Naive B cell (primary cell): ENCODE measurements at regions not wholly inside any gene's neighbourhood (a gene's known extent, or its start where the extent isn't known, plus 50 kb on each side); places are given as distances from the start of the nearest gene placed in this dataset.
A peak's percentile ranks its signal among the peaks of the same experiment; 100 is the strongest.
"Not testable (repeated sequence)": the region's sequence is repeated elsewhere in the genome, so short reads cannot be mapped to it uniquely, and the experiment has no call there.

ENCODE experiments used
- ATAC-seq, 2 donors: fragments of 150-1000 bp; cut with Tn5 transposase; 2 replicates each; pipeline ENCODE4 v1.10.0; 2021; ENCODE audit warnings: low read depth in 2 of 2, mild to moderate bottlenecking in 2 of 2, moderate library complexity in 2 of 2
- DNase-seq: peaks from one replicate; pipeline ENCODE4 v3.0.0; 2022
- H3K27ac Mint-ChIP-seq, 6 donors: one replicate each; pipeline ENCODE4 v1.8.0; 2020 to 2022; ENCODE audit warnings: mild to moderate bottlenecking in 6 of 6, mixed read lengths in 6 of 6, moderate library complexity in 5 of 6, inconsistent platforms in 2 of 6
- H3K27me3 Mint-ChIP-seq, 3 donors: one replicate each; pipeline ENCODE4 v1.8.0; 2021 to 2022; ENCODE audit warnings: mixed read lengths in 3 of 3, mild to moderate bottlenecking in 1 of 3
- H3K36me3 Mint-ChIP-seq, 2 donors: one replicate each; pipeline ENCODE4 v1.8.0; 2020 to 2022; ENCODE audit warnings: mixed read lengths in 2 of 2, inconsistent platforms in 1 of 2, mild to moderate bottlenecking in 1 of 2
- H3K4me1 Mint-ChIP-seq, 3 donors: one replicate each; pipeline ENCODE4 v1.8.0; 2020 to 2022; ENCODE audit warnings: mixed read lengths in 3 of 3, inconsistent platforms in 1 of 3, mild to moderate bottlenecking in 1 of 3, moderate library complexity in 1 of 3
- H3K4me3 Mint-ChIP-seq, 8 donors: one replicate each; pipeline ENCODE4 v1.8.0; 2020 to 2022; ENCODE audit warnings: mild to moderate bottlenecking in 8 of 8, mixed read lengths in 8 of 8, moderate library complexity in 8 of 8, inconsistent platforms in 2 of 8
- H3K9me3 Mint-ChIP-seq, 7 donors: one replicate each; pipeline ENCODE4 v1.8.0; 2020 to 2022; ENCODE audit warnings: mixed read lengths in 7 of 7, mild to moderate bottlenecking in 5 of 7, inconsistent platforms in 2 of 7, moderate library complexity in 1 of 7

DNA sequence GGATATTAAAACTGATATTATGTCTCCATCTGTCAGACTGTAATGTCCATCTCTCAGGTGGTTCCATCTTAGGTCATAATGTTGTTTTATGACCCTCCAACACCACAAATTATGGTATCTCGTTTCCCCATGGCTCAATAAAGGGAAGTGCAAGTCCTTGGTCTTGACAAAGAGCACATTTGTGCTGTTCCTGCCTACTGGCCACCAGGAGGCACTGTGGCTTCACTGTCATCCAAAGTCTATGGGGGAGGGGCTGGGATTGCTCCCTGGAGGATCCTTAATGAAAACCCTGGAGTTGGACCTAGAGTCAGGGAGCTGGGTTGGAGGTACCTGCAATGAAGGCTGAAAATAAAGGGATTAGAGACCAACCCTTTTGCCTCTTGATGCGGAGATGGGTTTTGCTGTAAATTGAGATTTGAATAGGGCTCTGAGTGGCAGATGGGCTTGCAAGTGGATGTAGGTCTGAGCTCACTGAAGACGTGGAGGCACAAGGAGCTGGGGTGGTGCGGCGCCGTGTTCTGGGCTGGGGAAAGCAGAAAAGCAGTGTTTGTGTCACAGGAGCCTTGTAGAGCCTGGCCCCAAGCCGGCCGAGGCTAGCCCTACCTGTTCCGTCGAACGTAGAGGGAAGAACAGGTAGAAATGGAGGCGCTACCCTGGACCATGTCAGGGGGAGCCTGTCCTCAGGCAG, 180.5 kb upstream of the PRSS58 start:
- peak in 1 of 2 donors; percentile 44 for ATAC-seq
- Mint-ChIP-seq H3K4me3 (no peak overlapping the region), H3K4me1 (peaks cover 0 to 25% (median 23%) of the 10 kb centered on the region in 3 donors), H3K9me3 (peaks cover 6 to 13% (median 10%) of the 10 kb centered on the region in 7 donors), H3K36me3 (peaks cover 0 to 11% of the 10 kb centered on the region in 2 donors), H3K27ac (no peak overlapping the region), H3K27me3 (peaks cover 0 to 6% (median 5%) of the 10 kb centered on the region in 3 donors)
- DNase-seq, result no peak

DNA sequence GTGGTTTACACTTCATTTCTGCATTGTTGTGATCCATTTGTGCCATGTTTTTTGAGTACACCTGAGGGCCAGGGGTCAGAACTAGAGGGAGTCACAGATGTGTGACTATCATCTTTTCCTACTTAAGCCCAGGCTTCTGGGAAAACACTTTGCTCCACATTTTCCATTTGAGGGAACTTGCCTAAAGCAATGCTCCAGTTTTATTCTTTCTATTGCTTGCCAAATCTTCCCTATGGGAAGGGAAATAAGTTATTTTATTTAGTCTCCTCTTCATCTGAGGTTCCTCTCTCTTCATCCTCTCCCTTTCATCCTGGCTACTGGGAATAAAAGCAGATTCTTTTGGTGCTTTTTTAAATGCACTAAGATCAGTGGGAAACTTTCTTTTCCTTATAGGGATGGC, 179.9 kb upstream of the PRSS58 start:
- H3K27me3 Mint-ChIP-seq, result peaks cover 0 to 6% (median 3%) of the 10 kb centered on the region in 3 donors
- ATAC-seq (no peak), DNase-seq (no peak)
- no peak overlapping the region for H3K27ac Mint-ChIP-seq
- H3K4me1 Mint-ChIP-seq, result peaks cover 0 to 25% (median 23%) of the 10 kb centered on the region in 3 donors
- H3K36me3 Mint-ChIP-seq, result peaks cover 0 to 11% of the 10 kb centered on the region in 2 donors
- H3K4me3 Mint-ChIP-seq, result no peak overlapping the region
- peaks cover 6 to 13% (median 10%) of the 10 kb centered on the region in 7 donors for H3K9me3 Mint-ChIP-seq

DNA sequence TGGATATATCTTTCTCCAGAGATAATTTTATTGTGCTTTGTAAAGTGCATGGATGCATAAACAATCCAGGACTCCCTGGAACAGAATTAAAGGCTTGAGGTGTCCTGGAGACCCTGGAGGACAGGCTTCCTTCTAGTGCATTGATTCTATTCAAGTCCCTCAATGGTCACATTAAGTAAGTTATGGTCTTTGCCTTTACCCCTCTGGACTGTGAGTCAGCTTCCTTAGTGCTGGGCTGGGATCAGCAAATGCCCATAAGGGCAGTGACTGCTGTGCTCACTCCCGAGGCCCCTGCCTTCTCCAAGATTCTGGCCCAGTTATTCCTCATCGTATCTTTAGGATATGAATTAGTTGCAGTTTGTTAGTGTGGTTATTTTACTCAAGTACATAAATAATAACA, 178.7 kb upstream of the PRSS58 start:
- H3K4me1 Mint-ChIP-seq, result peaks cover 0 to 25% (median 21%) of the 10 kb centered on the region in 3 donors
- no peak overlapping the region for H3K4me3 Mint-ChIP-seq
- peaks cover 0 to 11% (median 0%) of the 10 kb centered on the region in 3 donors for H3K27me3 Mint-ChIP-seq
- DNase-seq (no peak), ATAC-seq (no peak)
- peaks cover 6 to 13% (median 10%) of the 10 kb centered on the region in 7 donors for H3K9me3 Mint-ChIP-seq
- peaks cover 0 to 11% of the 10 kb centered on the region in 2 donors for H3K36me3 Mint-ChIP-seq
- no peak overlapping the region for H3K27ac Mint-ChIP-seq

DNA sequence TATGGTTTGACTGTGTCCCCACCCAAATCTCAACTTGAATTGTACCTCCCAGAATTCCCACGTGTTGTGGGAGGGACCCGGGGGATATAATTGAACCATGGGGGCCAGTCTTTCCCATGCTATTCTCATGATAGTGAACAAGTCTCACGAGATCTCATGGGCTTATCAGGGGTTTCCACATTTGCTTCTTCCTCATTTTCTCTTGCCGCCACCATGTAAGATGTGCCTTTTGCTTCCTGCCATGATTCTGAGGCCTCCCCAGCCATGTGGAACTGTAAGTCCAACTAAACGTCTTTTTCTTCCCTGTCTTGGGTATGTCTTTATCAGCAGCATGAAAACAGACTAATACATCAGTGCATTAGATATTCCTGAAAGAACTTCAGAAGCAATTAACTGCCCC, 177.7 kb upstream of the PRSS58 start:
- peaks cover 0 to 11% (median 0%) of the 10 kb centered on the region in 3 donors for H3K27me3 Mint-ChIP-seq
- peak overlapping the region in 1 of 6 donors; percentile 13 for H3K27ac Mint-ChIP-seq
- peak overlapping the region in 1 of 8 donors; percentile 14 for H3K4me3 Mint-ChIP-seq
- H3K36me3 Mint-ChIP-seq, result peaks cover 0 to 11% of the 10 kb centered on the region in 2 donors
- peaks cover 6 to 13% (median 10%) of the 10 kb centered on the region in 7 donors for H3K9me3 Mint-ChIP-seq
- ATAC-seq, DNase-seq: not testable (repeated sequence)
- H3K4me1 Mint-ChIP-seq, result peaks cover 0 to 18% (median 11%) of the 10 kb centered on the region in 3 donors

DNA sequence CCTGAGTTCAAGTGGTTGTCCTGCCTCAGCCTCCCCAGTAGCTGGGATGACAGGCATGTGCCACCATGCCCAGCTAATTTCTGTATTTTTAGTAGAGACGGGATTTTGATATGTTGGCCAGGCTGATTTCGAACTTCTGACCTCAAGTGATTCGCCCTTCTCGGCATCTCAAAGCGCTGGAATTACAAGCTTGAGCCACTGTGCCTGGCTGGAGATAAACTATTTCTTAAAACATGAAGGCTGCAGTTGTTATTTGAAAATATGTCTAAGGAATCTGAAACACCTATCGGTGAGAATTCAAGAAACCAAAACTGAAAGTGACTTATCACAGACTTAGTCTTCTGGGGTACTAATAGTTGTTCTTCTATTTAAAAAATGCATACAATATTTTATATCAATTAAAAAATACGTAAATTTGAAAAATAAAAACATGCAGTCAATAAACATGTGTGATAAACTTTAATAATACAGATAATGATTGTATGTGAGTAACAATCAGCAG, 176.9 kb upstream of the PRSS58 start:
- ATAC-seq (no peak), DNase-seq (no peak)
- Mint-ChIP-seq H3K36me3 (peaks cover 0 to 11% of the 10 kb centered on the region in 2 donors), H3K9me3 (peaks cover 6 to 13% (median 10%) of the 10 kb centered on the region in 7 donors), H3K27me3 (peaks cover 0 to 11% (median 0%) of the 10 kb centered on the region in 3 donors), H3K4me1 (peaks cover 0 to 18% (median 6%) of the 10 kb centered on the region in 3 donors), H3K4me3 (peak overlapping the region; percentile 32 to 81 (median 60)), H3K27ac (peak overlapping the region in 2 of 6 donors; percentile 53 to 64)

DNA sequence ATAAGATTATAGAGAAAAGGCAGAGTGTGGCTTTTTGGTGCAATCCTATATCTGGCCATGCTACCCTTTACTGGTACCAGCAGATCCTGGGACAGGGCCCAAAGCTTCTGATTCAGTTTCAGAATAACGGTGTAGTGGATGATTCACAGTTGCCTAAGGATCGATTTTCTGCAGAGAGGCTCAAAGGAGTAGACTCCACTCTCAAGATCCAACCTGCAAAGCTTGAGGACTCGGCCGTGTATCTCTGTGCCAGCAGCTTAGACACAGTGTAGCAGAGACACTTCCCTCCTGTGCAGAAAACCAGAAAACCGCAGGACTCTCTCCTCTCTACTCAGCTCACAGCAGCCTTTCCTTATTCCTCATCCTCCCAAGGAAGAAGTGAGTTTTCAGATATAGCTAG, 176.3 kb upstream of the PRSS58 start:
- ATAC-seq, DNase-seq, H3K27ac Mint-ChIP-seq: not testable (repeated sequence)
- peak overlapping the region in 5 of 8 donors; percentile 36 to 80 (median 56) for H3K4me3 Mint-ChIP-seq
- H3K4me1 Mint-ChIP-seq, result peaks cover 0 to 18% (median 6%) of the 10 kb centered on the region in 3 donors
- H3K27me3 Mint-ChIP-seq, result peaks cover 0 to 11% (median 0%) of the 10 kb centered on the region in 3 donors
- H3K36me3 Mint-ChIP-seq, result peaks cover 0 to 11% of the 10 kb centered on the region in 2 donors
- H3K9me3 Mint-ChIP-seq, result peaks cover 6 to 13% (median 10%) of the 10 kb centered on the region in 7 donors

DNA sequence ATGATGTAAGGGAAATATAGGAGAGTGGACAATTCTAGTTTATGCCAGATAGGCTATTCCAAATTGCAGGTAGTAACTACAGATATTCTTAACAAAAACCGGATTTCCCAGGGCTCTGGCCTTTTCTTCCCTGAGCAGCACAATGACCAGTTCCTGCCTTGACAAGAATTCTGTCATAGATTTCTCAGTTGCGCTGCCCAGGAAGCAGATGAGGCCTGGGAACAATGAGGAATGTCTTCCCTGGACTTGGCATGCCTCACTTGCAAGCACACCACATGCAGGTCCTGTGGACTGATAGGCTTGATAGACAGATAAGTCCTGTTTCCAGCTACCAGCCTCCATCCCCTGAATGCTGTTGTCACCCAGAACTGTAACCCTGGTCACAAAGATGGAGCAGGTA, 174.5 kb upstream of the PRSS58 start:
- Mint-ChIP-seq H3K27me3 (peaks cover 0 to 5% (median 0%) of the 10 kb centered on the region in 3 donors), H3K27ac (no peak overlapping the region), H3K36me3 (peaks cover 0 to 11% of the 10 kb centered on the region in 2 donors), H3K9me3 (peaks cover 6 to 13% (median 10%) of the 10 kb centered on the region in 7 donors), H3K4me3 (no peak overlapping the region), H3K4me1 (peaks cover 0 to 18% (median 6%) of the 10 kb centered on the region in 3 donors)
- DNase-seq (no peak), ATAC-seq (no peak)

DNA sequence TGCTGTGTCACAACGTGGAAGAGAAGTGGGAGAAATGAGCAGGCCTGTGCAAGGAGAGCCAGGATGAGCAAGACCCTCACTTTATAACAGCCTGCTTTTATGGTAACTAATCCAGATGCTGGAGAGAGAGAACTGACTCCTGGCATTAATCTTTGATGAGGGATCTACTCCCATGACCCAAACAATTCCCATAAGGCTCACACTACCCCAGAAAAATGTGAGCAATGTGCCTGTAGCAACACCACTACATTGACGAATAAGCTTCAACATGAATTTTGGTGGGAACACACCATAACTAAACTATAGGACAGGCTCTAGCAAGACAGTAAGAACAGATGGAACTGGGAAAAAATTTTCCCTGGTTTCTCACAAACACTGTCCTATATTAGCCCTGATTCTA, 173.6 kb upstream of the PRSS58 start:
- H3K27ac Mint-ChIP-seq, result peak overlapping the region in 1 of 6 donors; percentile 22
- ATAC-seq, result no peak

DNA sequence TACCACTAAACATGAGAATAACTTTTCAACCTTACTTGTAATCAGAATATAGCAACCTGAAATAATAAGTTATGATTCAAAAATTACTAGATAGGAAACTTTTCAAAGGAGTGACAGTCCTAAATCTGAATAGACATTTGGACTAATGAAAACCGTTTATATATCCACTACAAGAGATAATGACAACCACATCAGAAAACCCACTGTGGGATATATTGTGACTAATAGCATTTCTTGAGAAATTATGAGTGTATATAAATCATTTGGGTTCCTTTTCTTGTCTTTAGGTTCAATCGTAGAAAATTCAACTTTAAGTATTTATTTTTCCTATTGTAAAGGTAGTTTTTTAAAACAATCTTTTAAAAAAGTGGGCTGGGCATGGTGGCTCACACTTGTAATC, 170.2 kb upstream of the PRSS58 start:
- no peaks in the 10 kb centered on the region for H3K36me3 Mint-ChIP-seq
- peaks cover 4 to 8% (median 5%) of the 10 kb centered on the region in 3 donors for H3K27me3 Mint-ChIP-seq
- H3K9me3 Mint-ChIP-seq, result no peaks in the 10 kb centered on the region
- DNase-seq (no peak), ATAC-seq (no peak)
- no peaks in the 10 kb centered on the region for H3K4me1 Mint-ChIP-seq
- no peak overlapping the region for H3K27ac Mint-ChIP-seq
- no peak overlapping the region for H3K4me3 Mint-ChIP-seq

More for the DNA sequence above, 173.6 kb upstream of the PRSS58 start:
- H3K4me1 Mint-ChIP-seq, result peaks cover 0 to 18% (median 6%) of the 10 kb centered on the region in 3 donors
- H3K36me3 Mint-ChIP-seq, result peaks cover 0 to 11% of the 10 kb centered on the region in 2 donors
- H3K27me3 Mint-ChIP-seq, result peaks cover 0 to 5% (median 4%) of the 10 kb centered on the region in 3 donors
- DNase-seq, result no peak
- H3K9me3 Mint-ChIP-seq, result peaks cover 6 to 13% (median 10%) of the 10 kb centered on the region in 7 donors
- no peak overlapping the region for H3K4me3 Mint-ChIP-seq

DNA sequence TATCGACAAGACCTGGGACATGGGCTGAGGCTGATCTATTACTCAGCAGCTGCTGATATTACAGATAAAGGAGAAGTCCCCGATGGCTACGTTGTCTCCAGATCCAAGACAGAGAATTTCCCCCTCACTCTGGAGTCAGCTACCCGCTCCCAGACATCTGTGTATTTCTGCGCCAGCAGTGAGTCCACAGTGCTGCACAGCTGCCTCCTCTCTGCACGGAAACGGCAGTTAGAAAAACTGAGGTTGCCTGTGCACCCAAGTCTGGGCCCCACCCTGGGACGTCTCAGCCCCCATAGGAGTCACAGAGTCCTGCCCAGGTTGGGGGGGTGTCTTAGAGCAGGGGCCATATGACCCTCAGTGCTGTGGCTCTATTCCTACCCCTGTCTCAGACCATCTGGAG, 167.4 kb upstream of the PRSS58 start:
- Mint-ChIP-seq H3K27me3 (peaks cover 0 to 8% (median 4%) of the 10 kb centered on the region in 3 donors), H3K4me3 (no peak overlapping the region), H3K4me1 (no peaks in the 10 kb centered on the region), H3K27ac (no peak overlapping the region), H3K36me3 (no peaks in the 10 kb centered on the region), H3K9me3 (no peaks in the 10 kb centered on the region)
- no peak for ATAC-seq
- no peak for DNase-seq

DNA sequence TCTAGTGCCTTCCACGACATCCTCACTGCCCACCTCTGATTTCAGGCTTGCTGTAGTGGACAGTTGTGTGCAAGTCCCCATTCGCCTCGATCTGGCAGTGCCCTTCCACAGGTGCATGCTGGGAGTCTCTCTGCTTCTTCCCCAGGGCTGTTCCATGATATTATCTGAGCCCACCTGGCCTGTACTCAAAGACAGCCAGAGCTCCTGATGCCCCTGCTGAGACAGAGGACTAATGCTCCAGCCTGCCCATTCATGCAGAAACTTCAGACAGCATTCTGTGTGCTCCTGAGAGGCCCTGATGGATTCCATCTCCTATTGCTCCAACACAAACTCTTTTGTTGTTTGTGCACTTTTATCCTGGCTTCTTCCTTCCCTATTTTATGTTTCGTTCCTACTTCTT, 164.8 kb upstream of the PRSS58 start:
- Mint-ChIP-seq H3K27ac (peak overlapping the region in 1 of 6 donors; percentile 45), H3K27me3 (peaks cover 0 to 9% (median 8%) of the 10 kb centered on the region in 3 donors), H3K4me1 (no peaks in the 10 kb centered on the region), H3K9me3 (no peaks in the 10 kb centered on the region), H3K4me3 (no peak overlapping the region), H3K36me3 (no peaks in the 10 kb centered on the region)
- no peak for DNase-seq
- ATAC-seq, result no peak

DNA sequence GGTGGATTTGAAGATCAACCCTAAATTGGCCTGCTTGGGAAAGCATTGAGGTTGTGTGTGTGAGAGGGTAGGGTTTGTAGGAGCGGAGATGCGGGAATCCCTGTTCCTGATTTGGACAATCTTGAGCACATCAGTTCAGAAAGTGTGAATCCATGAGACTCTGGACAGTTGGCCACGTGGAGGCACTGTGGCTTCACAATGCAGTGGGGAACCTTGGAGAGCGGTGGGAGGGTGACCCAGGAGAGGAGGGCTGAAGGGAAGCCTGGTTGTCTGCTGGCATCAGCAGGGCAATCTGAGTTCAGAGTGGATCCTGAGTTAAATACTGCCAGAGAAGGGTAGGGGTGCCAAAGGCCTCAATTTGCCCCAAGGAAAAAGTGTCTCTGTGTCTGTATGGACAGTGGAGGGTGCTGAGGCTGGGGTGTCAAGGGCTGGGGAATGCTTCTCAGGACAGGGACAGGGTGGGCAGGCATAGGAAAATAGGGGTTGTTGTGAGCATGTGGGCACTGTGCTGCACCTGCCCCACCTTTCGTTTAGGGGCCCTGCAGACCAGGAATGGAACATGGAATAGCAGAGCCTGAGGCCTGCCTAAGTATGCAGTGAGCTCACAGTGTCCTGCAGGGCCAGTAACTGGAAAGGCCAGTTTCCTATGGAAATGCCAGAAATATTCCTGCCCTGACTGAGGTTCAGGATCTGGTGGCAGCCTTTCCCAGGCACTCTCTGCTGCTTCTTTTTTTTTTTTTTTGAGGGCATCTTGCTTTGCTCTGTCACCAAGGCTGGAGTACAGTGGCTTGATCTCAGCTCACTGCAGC, 162.9 kb upstream of the PRSS58 start:
- Mint-ChIP-seq H3K4me3 (no peak overlapping the region), H3K27ac (peak overlapping the region in 2 of 6 donors; percentile 3 to 4), H3K36me3 (no peaks in the 10 kb centered on the region), H3K27me3 (peaks cover 0 to 5% (median 4%) of the 10 kb centered on the region in 3 donors), H3K4me1 (no peaks in the 10 kb centered on the region), H3K9me3 (no peaks in the 10 kb centered on the region)
- no peak for ATAC-seq
- DNase-seq, result no peak

DNA sequence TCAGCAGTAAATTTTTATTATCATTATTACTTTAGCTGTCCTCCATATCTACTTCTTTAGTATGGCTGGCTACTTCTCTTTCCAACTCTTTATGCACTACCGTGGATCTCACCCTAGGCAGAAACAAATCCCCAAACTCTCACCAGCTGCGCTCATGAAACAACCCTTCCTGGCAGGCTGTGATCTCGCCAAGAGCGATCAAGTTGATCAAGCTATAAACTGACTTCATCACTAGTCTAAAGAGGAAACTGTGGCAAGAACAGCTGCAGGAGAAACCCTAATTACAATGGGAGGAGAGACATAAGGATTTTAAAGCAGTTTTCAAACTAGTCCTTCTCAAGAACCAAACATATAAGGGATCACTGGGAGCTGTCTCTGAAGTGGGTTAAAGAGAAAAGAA, 160.5 kb upstream of the PRSS58 start:
- no peak for ATAC-seq
- Mint-ChIP-seq H3K27ac (no peak overlapping the region), H3K4me3 (no peak overlapping the region)

More for the DNA sequence above, 160.5 kb upstream of the PRSS58 start:
- no peak for DNase-seq
- Mint-ChIP-seq H3K4me1 (no peaks in the 10 kb centered on the region), H3K36me3 (no peaks in the 10 kb centered on the region), H3K27me3 (peaks cover 0 to 4% (median 0%) of the 10 kb centered on the region in 3 donors), H3K9me3 (no peaks in the 10 kb centered on the region)
